Central memory CD8-positive, alpha-beta T cell (primary cell): ENCODE measurements at regions not wholly inside any gene's neighbourhood (a gene's known extent, or its start where the extent isn't known, plus 50 kb on each side); places are given as distances from the start of the nearest gene placed in this dataset.
A peak's percentile ranks its signal among the peaks of the same experiment; 100 is the strongest.
"Not testable (repeated sequence)": the region's sequence is repeated elsewhere in the genome, so short reads cannot be mapped to it uniquely, and the experiment has no call there.

Experiments used
- ATAC-seq: fragments of 150-1000 bp; cut with Tn5 transposase; replicated peaks from 2 replicates; pipeline ENCODE4 v1.10.0; 2022; ENCODE audit warnings: mild to moderate bottlenecking, moderate FRiP score, moderate number of reproducible peaks; ENCODE audit not compliant: poor library complexity, severe bottlenecking; ENCODE audit errors: extremely low read depth
- DNase-seq, 2 donors: peaks; one replicate each; pipeline ENCODE4 v3.0.0; 2021; ENCODE audit warnings: low spot score in 2 of 2
- H3K27ac Mint-ChIP-seq: one replicate; pipeline ENCODE4 v1.8.0; 2022; ENCODE audit warnings: low read depth, mild to moderate bottlenecking, moderate library complexity, mixed read lengths
- H3K27me3 Mint-ChIP-seq: one replicate; pipeline ENCODE4 v1.8.0; 2022; ENCODE audit warnings: mixed read lengths
- H3K36me3 Mint-ChIP-seq: one replicate; pipeline ENCODE4 v1.8.0; 2022; ENCODE audit warnings: mild to moderate bottlenecking, moderate library complexity, mixed read lengths; ENCODE audit not compliant: insufficient read depth
- H3K4me1 Mint-ChIP-seq: one replicate; pipeline ENCODE4 v1.8.0; 2022; ENCODE audit warnings: mixed read lengths
- H3K4me3 Mint-ChIP-seq: one replicate; pipeline ENCODE4 v1.8.0; 2022; ENCODE audit warnings: mild to moderate bottlenecking, moderate library complexity, mixed read lengths
- H3K9me3 Mint-ChIP-seq: one replicate; pipeline ENCODE4 v1.8.0; 2022; ENCODE audit warnings: mixed read lengths

GRCh38 chr22:22787151-22787550, 100.5 kb upstream of the IGLL5 start:
- no peaks in the 10 kb centered on the region for H3K27me3 Mint-ChIP-seq
- peaks cover 66% of the 10 kb centered on the region for H3K4me1 Mint-ChIP-seq
- H3K36me3 Mint-ChIP-seq: no peaks in the 10 kb centered on the region
- peak overlapping the region; percentile 57 for H3K4me3 Mint-ChIP-seq
- H3K9me3 Mint-ChIP-seq: no peaks in the 10 kb centered on the region
- DNase-seq (no peak), ATAC-seq (no peak)
- H3K27ac Mint-ChIP-seq: peak overlapping the region; percentile 93

- no peaks in the 10 kb centered on the region for H3K9me3 Mint-ChIP-seq
- ATAC-seq (peak; percentile 86), DNase-seq (peak; percentile 36 to 53)
- H3K4me3 Mint-ChIP-seq: peak overlapping the region; percentile 57
- peaks cover 73% of the 10 kb centered on the region for H3K4me1 Mint-ChIP-seq
- no peaks in the 10 kb centered on the region for H3K36me3 Mint-ChIP-seq
- no peaks in the 10 kb centered on the region for H3K27me3 Mint-ChIP-seq
- H3K27ac Mint-ChIP-seq: peak overlapping the region; percentile 93
Measured at GRCh38 chr22:22787786-22788459, 99.7 kb upstream of the IGLL5 start.

- H3K36me3 Mint-ChIP-seq: no peaks in the 10 kb centered on the region
- H3K9me3 Mint-ChIP-seq: no peaks in the 10 kb centered on the region
- DNase-seq: no peak
- peaks cover 77% of the 10 kb centered on the region for H3K4me1 Mint-ChIP-seq
- no peak for ATAC-seq
- H3K4me3 Mint-ChIP-seq: peak overlapping the region; percentile 57
- H3K27ac Mint-ChIP-seq: peak overlapping the region; percentile 93
- no peaks in the 10 kb centered on the region for H3K27me3 Mint-ChIP-seq
Measured at GRCh38 chr22:22788460-22789037, 99.1 kb upstream of the IGLL5 start.

DNA sequence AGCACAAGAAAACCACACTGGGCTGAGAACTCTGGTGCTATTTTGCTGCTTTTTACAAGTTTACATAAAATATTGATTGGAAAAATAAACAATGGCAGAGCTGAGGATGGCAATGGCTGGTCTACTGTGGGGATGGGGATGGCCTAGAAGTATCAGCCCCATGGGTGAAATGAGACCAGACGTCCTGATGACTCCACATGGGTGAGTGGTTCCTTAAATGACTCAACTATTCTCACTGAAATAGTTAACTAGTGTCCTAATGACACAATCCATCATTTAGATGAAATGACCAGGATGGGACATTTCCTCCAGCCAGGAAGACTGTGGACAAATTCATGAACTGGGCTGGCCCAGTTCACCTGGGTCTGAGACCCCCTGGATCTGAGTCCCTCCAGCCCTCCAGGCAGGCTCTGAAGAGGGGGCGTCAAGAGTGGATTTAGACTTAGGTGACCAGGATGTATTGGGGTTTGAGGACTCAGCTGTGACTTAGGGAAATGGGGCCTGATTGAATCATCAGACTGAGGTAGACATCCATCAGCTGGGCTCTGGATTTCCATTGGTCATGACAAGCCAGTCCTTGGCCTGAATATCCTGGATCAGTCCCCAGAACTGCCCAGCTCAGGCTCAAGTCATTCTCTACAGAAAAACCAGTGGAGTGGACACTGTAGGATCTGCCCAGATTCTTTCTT, 98.2 kb upstream of the IGLL5 start:
- no peaks in the 10 kb centered on the region for H3K36me3 Mint-ChIP-seq
- no peak for DNase-seq
- no peaks in the 10 kb centered on the region for H3K27me3 Mint-ChIP-seq
- peak overlapping the region; percentile 93 for H3K27ac Mint-ChIP-seq
- peak overlapping the region; percentile 25 for H3K4me3 Mint-ChIP-seq
- no peaks in the 10 kb centered on the region for H3K9me3 Mint-ChIP-seq
- ATAC-seq: no peak
- peaks cover 68% of the 10 kb centered on the region for H3K4me1 Mint-ChIP-seq

DNA sequence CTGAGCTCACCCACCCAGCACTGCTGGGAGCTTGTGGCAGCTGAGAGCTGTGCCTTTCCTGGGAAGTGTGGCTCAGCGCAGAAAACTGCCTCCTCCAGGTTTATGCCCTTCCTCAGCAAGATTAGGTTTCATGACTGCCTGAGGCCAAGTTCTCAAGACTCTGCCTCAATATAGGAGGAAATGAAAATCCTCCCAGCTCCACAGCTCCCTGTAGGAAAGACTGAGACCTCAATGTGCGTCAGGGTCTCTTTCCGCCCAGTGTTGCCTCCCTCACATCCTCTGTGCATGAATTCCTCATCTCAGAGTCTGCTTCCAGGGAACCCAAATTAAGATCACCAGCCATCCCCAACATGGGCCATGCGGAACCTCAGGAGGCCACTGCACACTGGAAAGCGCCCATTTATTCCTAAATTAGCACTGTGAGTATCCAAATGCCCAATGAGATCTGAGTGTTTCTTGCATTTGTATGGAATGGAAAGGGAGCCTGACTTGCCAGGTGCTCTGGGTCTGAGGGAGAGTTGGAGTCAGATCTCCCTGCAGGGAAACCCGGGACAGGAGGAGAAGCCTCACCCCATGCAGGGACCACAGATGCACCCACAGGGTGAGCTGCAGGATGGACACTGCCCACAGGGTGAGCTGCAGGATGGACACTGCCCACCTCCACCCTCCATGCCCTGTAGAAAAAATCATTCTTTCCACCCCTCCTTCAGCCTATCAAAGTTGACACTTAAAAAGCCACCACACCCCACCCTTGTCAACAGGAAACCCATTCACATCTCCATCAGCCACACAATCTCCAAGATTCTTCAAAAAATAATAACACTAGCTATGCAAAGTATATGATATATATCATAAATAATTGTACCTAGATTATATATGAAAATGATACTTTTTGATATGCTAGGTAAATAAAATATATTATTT, 97.4 kb upstream of the IGLL5 start:
- ATAC-seq: peak; percentile 30
- no peaks in the 10 kb centered on the region for H3K27me3 Mint-ChIP-seq
- peaks cover 60% of the 10 kb centered on the region for H3K4me1 Mint-ChIP-seq
- no peaks in the 10 kb centered on the region for H3K9me3 Mint-ChIP-seq
- DNase-seq: no peak
- peak overlapping the region; percentile 70 for H3K4me3 Mint-ChIP-seq
- H3K36me3 Mint-ChIP-seq: no peaks in the 10 kb centered on the region
- H3K27ac Mint-ChIP-seq: peak overlapping the region; percentile 93

- peak overlapping the region; percentile 70 for H3K4me3 Mint-ChIP-seq
- ATAC-seq (no peak), DNase-seq (no peak)
- H3K9me3 Mint-ChIP-seq: no peaks in the 10 kb centered on the region
- H3K27ac Mint-ChIP-seq: peak overlapping the region; percentile 93
- H3K27me3 Mint-ChIP-seq: no peaks in the 10 kb centered on the region
- no peaks in the 10 kb centered on the region for H3K36me3 Mint-ChIP-seq
- H3K4me1 Mint-ChIP-seq: peaks cover 59% of the 10 kb centered on the region
Measured at GRCh38 chr22:22791438-22792181, 96.0 kb upstream of the IGLL5 start.

DNA sequence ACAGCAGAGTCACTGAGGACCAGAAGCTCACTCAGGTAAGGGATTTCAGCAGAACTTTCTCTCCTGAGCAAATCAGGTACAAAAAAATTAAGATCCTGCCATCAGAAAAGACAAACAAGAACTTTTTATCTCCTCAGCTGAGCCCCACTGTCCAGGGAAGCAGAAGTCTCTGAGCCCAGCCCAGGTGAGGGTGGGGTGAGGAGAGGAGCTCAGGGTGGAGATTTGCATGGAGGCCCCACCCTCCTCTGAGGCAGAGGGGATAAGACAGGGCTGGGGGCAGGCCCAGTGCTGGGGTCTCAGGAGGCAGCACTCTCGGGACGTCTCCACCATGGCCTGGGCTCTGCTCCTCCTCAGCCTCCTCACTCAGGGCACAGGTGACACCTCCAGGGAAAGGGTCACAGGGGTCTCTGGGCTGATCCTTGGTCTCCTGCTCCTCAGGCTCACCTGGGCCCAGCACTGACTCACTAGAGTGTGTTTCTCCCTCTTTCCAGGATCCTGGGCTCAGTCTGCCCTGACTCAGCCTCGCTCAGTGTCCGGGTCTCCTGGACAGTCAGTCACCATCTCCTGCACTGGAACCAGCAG, 95.3 kb upstream of the IGLL5 start:
- not testable (repeated sequence) for DNase-seq, H3K9me3 Mint-ChIP-seq, H3K27me3 Mint-ChIP-seq, H3K36me3 Mint-ChIP-seq, ATAC-seq
- peak overlapping the region; percentile 70 for H3K4me3 Mint-ChIP-seq
- H3K27ac Mint-ChIP-seq: peak overlapping the region; percentile 93
- H3K4me1 Mint-ChIP-seq: peaks cover 59% of the 10 kb centered on the region

DNA sequence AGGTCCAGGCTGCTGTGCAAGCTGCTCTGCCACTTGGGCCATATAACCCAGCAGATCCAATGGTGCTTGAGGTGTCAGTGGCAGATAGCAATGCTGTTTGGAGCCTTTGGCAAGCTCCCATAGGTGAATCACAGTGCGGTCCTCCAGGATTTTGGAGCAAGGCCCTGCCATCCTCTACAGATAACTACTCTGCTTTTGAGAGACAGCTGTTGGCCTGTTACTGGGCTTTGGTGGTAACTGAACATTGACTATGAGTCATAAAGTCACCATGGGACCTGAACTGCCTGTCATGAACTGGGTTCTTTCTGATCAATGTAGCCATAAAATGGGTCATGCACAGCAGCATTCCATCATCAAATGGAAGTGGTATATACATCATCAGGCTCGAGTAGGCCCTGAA, 92.0 kb upstream of the IGLL5 start:
- H3K36me3 Mint-ChIP-seq, H3K27ac Mint-ChIP-seq, H3K27me3 Mint-ChIP-seq, H3K4me3 Mint-ChIP-seq, DNase-seq, H3K9me3 Mint-ChIP-seq, ATAC-seq: not testable (repeated sequence)
- peaks cover 54% of the 10 kb centered on the region for H3K4me1 Mint-ChIP-seq

DNA sequence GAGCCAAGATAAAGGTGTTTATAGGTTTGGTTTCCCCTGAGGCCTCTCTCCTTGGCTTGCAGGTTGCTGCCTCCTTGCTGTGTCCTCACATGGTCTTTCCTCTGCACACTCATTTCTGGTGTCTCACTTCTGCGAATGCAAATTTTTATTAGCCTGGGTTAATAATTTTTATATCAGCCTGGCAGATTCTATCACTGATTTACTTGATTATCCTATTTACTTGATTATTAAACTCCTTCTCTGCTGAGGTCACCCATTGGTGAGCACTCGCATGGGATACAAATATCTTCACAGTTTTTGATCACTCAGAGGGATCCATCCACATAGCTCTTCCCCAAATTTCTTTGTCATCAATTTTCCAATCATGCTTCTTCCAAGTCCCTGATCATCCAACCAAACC, 90.9 kb upstream of the IGLL5 start:
- no peaks in the 10 kb centered on the region for H3K9me3 Mint-ChIP-seq
- no peak for ATAC-seq
- H3K27ac Mint-ChIP-seq: peak overlapping the region; percentile 52
- no peaks in the 10 kb centered on the region for H3K36me3 Mint-ChIP-seq
- H3K27me3 Mint-ChIP-seq: no peaks in the 10 kb centered on the region
- no peak overlapping the region for H3K4me3 Mint-ChIP-seq
- no peak for DNase-seq
- H3K4me1 Mint-ChIP-seq: peaks cover 50% of the 10 kb centered on the region

DNA sequence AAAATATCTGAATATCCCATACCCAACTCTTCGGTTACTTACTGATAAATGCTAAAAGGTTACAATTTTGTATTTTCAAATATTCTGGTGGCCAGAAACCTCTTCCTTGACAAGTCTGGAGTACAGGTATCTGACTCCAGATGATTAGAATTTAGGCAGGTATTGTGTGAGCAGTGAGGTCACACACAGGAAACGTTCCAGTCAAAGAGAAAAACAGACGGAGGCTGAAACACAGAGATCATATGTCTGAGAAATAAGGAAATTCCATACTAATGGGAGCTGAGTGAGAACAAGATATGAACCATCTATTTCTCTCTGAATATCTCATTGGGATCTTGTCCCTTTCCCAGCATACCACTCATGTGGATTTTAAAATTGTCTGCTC, 89.4 kb upstream of the IGLL5 start:
- DNase-seq: no peak
- no peaks in the 10 kb centered on the region for H3K9me3 Mint-ChIP-seq
- H3K27ac Mint-ChIP-seq: peak overlapping the region; percentile 52
- H3K4me3 Mint-ChIP-seq: no peak overlapping the region
- no peak for ATAC-seq
- H3K4me1 Mint-ChIP-seq: peaks cover 50% of the 10 kb centered on the region
- H3K27me3 Mint-ChIP-seq: no peaks in the 10 kb centered on the region
- H3K36me3 Mint-ChIP-seq: no peaks in the 10 kb centered on the region

GRCh38 chr22:22798716-22799115, 88.9 kb upstream of the IGLL5 start:
- no peak for ATAC-seq
- H3K4me3 Mint-ChIP-seq: no peak overlapping the region
- H3K27ac Mint-ChIP-seq: peak overlapping the region; percentile 52
- DNase-seq: no peak
- H3K4me1 Mint-ChIP-seq: peaks cover 54% of the 10 kb centered on the region
- no peaks in the 10 kb centered on the region for H3K9me3 Mint-ChIP-seq
- H3K36me3 Mint-ChIP-seq: no peaks in the 10 kb centered on the region
- H3K27me3 Mint-ChIP-seq: no peaks in the 10 kb centered on the region
